ENCODE measurements at regions not wholly inside any gene's neighbourhood (a gene's known extent, or its start where the extent isn't known, plus 50 kb on each side); places are given as distances from the start of the nearest gene placed in this dataset.
"Not testable (repeated sequence)": the region's sequence is repeated elsewhere in the genome, so short reads cannot be mapped to it uniquely, and the experiment has no call there.

- intact Hi-C loops (cut with micrococcal nuclease; ENCODE audit: unreplicated experiment), result no loop called here
- POLR2A ChIA-PET, result no interaction called here
- BruUV-seq (replicated peaks), result no TSS peak
- Histone ChIP-seq H3K36me3 (ENCODE audit: control insufficient read depth, insufficient read depth, low read length) (no peaks in the 10 kb centered on the region), H3K9me3 (no peaks in the 10 kb centered on the region), H3K27me3 (replicated peaks; ENCODE audit: control insufficient read depth, insufficient read depth, low read length) (no peaks in the 10 kb centered on the region), H3K4me1 (peaks cover 12% of the 10 kb centered on the region), H3K4me3 (ENCODE audit: low read depth, low read length) (no peak overlapping the region)
- no peaks in the 10 kb centered on the region for H3K27me3 Mint-ChIP-seq (ENCODE audit: insufficient read depth, unreplicated experiment)
- H3K9me3 Mint-ChIP-seq (ENCODE audit: unreplicated experiment), result peaks cover 15% of the 10 kb centered on the region
- CTCF ChIA-PET, result no interaction called here
- peaks cover 8% of the 10 kb centered on the region for H3K4me1 Mint-ChIP-seq (ENCODE audit: low read depth, unreplicated experiment)
- no peak overlapping the region for H3K4me3 Mint-ChIP-seq (ENCODE audit: unreplicated experiment)
- no peak overlapping the region for H3K27ac Mint-ChIP-seq (ENCODE audit: unreplicated experiment)
- no peaks in the 10 kb centered on the region for H3K36me3 Mint-ChIP-seq (ENCODE audit: insufficient read depth, unreplicated experiment)
- TF ChIP-seq CTCF (IDR thresholded peaks at IDR 0.05; ENCODE audit: insufficient read depth in 1 of 2, low read depth in 1 of 2, low read length in 1 of 2, severe bottlenecking in 1 of 2, unreplicated experiment in 1 of 2), result no peak
- DNase-seq, result no peak
These were observed 100.1 kb downstream of the NAB1 start for GRCh38 chr2:190748966-190749365.

DNA sequence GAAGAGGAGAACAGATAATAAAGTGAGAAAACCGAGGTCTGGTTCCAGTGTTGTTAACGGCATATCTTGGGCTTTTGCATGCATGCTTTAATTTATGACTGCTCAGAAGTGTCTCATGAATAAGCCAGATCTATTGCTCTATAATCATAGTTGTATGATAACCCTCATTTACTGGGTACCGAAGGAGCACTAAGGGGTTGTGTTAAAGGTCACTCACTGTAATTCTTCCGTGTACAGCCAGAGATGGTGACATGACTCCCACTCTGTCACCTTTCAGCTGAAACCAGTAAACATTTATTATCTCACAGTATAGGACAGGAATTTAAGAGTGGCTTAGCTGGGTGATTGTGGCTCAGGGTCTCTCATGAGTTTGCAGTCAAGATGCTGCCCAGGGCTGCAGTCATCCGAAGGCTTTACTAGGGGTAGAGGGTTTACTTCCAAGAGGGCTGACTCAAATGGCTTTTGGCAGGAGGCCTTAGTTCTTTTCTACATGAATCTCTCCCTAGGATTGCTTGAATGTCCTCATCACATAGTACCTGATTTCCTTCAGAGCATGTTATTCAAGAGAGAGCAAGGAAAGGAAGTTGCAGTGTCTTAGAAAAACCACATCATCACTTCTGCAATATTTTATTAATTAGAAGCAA, 107.0 kb downstream of the NAB1 start:
- Mint-ChIP-seq H3K27ac (ENCODE audit: unreplicated experiment) (no peak overlapping the region), H3K4me3 (ENCODE audit: unreplicated experiment) (no peak overlapping the region), H3K36me3 (ENCODE audit: insufficient read depth, unreplicated experiment) (peaks cover 11% of the 10 kb centered on the region), H3K9me3 (ENCODE audit: unreplicated experiment) (peaks cover 15% of the 10 kb centered on the region), H3K4me1 (ENCODE audit: low read depth, unreplicated experiment) (peaks cover 9% of the 10 kb centered on the region), H3K27me3 (ENCODE audit: insufficient read depth, unreplicated experiment) (no peaks in the 10 kb centered on the region)
- BruUV-seq (replicated peaks), result no TSS peak
- Histone ChIP-seq H3K4me1 (no peaks in the 10 kb centered on the region), H3K9me3 (no peaks in the 10 kb centered on the region), H3K4me3 (ENCODE audit: low read depth, low read length) (no peak overlapping the region), H3K27me3 (replicated peaks; ENCODE audit: control insufficient read depth, insufficient read depth, low read length) (no peaks in the 10 kb centered on the region), H3K36me3 (ENCODE audit: control insufficient read depth, insufficient read depth, low read length) (no peaks in the 10 kb centered on the region)
- no peak for DNase-seq
- CTCF ChIA-PET, result no interaction called here
- intact Hi-C loops (cut with micrococcal nuclease; ENCODE audit: unreplicated experiment), result no loop called here
- POLR2A ChIA-PET, result no interaction called here
- TF ChIP-seq CTCF (IDR thresholded peaks at IDR 0.05; ENCODE audit: insufficient read depth in 1 of 2, low read depth in 1 of 2, low read length in 1 of 2, severe bottlenecking in 1 of 2, unreplicated experiment in 1 of 2), result no peak

DNA sequence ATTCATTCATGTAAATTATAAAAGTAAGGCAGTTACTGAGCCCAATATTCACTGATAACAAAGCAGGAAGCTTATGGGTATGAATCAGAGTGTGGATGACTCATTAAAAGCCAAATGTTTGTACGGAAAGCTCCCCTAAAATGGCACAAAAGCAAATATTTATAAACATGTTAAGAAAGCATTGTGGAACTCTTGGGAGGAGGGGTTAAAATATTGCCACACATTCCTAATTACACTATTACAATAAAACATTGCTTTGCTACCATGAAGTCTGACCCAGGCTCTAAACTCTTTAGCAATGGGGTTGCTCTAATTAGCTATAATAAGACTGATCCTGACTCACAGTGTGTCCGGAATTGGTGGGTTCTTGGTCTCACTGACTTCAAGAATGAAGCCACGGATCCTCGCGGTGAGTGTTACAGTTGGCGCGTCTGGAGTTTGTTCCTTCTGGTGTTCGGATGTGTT, 110.9 kb downstream of the NAB1 start:
- CTCF ChIA-PET, result no interaction called here
- intact Hi-C loops (cut with micrococcal nuclease; ENCODE audit: unreplicated experiment), result no loop called here
- peaks cover 11% of the 10 kb centered on the region for H3K36me3 Mint-ChIP-seq (ENCODE audit: insufficient read depth, unreplicated experiment)
- no peak overlapping the region for H3K4me3 Mint-ChIP-seq (ENCODE audit: unreplicated experiment)
- no peak for DNase-seq
- H3K27me3 ChIP-seq (replicated peaks; ENCODE audit: control insufficient read depth, insufficient read depth, low read length), result no peaks in the 10 kb centered on the region
- H3K36me3 ChIP-seq (ENCODE audit: control insufficient read depth, insufficient read depth, low read length), result no peaks in the 10 kb centered on the region
- peaks cover 9% of the 10 kb centered on the region for H3K4me1 Mint-ChIP-seq (ENCODE audit: low read depth, unreplicated experiment)
- no peak overlapping the region for H3K27ac Mint-ChIP-seq (ENCODE audit: unreplicated experiment)
- H3K4me3 ChIP-seq (ENCODE audit: low read depth, low read length), result no peak overlapping the region
- no peaks in the 10 kb centered on the region for H3K27me3 Mint-ChIP-seq (ENCODE audit: insufficient read depth, unreplicated experiment)
- no TSS peak for BruUV-seq (replicated peaks)
- no peaks in the 10 kb centered on the region for H3K4me1 ChIP-seq
- POLR2A ChIA-PET, result no interaction called here
- no peak for TF ChIP-seq CTCF (IDR thresholded peaks at IDR 0.05; ENCODE audit: insufficient read depth in 1 of 2, low read depth in 1 of 2, low read length in 1 of 2, severe bottlenecking in 1 of 2, unreplicated experiment in 1 of 2)
- H3K9me3 ChIP-seq, result no peaks in the 10 kb centered on the region
- H3K9me3 Mint-ChIP-seq (ENCODE audit: unreplicated experiment), result no peaks in the 10 kb centered on the region

DNA sequence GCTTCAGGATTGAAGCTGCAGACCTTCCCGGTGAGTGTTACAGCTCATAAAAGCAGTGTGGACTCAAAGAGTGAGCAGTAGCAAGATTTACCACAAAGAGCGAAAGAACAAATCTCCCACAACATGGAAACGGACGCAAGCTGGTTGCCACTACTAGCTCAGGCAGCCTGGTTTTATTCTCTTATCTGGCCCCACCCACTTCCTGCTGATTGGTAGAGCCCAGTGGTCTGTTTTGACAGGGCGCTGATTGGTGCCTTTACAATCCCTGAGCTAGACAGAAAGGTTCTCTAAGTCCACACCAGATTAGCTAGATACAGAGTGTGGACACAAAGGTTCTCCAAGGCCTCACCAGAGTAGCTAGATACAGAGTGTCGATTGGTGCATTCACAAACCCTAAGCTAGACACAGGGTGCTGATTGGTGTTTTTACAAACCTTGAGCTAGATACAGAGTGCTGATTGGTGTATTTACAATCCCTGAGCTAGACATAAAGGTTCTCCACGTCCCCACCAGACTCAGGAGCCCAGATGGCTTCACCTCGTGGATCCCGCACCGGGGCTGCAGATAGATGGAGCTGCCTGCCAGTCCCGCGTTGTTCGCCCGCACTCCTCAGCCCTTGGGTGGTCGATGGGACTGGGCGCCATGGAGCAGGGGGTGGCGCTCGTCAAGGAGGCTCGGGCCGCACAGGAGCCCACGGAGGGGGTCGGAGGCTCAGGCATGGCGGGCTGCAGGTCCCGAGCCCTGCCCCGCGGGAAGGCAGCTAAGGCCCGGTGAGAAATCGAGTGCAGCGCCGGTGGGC, 111.7 kb downstream of the NAB1 start:
- H3K27me3 ChIP-seq (replicated peaks; ENCODE audit: control insufficient read depth, insufficient read depth, low read length); intact Hi-C loops (cut with micrococcal nuclease; ENCODE audit: unreplicated experiment); CTCF ChIA-PET; H3K9me3 Mint-ChIP-seq (ENCODE audit: unreplicated experiment); H3K4me3 Mint-ChIP-seq (ENCODE audit: unreplicated experiment); H3K27ac Mint-ChIP-seq (ENCODE audit: unreplicated experiment); H3K4me3 ChIP-seq (ENCODE audit: low read depth, low read length); H3K36me3 ChIP-seq (ENCODE audit: control insufficient read depth, insufficient read depth, low read length); H3K9me3 ChIP-seq; H3K27me3 Mint-ChIP-seq (ENCODE audit: insufficient read depth, unreplicated experiment); POLR2A ChIA-PET; BruUV-seq (replicated peaks); DNase-seq; H3K4me1 Mint-ChIP-seq (ENCODE audit: low read depth, unreplicated experiment); H3K4me1 ChIP-seq: not testable (repeated sequence)
- peaks cover 11% of the 10 kb centered on the region for H3K36me3 Mint-ChIP-seq (ENCODE audit: insufficient read depth, unreplicated experiment)

DNA sequence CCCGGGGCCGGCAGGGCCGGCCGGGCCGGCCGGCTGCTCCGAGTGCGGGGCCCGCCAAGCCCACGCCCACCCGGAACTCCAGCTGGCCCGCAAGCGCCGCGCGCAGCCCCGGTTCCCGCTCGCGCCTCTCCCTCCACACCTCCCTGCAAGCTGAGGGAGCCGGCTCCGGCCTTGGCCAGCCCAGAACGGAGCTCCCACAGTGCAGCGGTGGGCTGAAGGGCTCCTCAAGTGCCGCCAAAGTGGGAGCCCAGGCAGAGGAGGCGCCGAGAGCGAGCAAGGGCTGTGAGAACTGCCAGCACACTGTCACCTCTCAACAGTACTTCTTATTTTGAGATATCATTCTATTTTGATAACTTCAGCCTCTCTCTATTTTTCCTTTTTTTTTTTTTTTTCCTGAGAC, 112.3 kb downstream of the NAB1 start:
- H3K4me3 ChIP-seq (ENCODE audit: low read depth, low read length); H3K36me3 ChIP-seq (ENCODE audit: control insufficient read depth, insufficient read depth, low read length); DNase-seq; H3K4me1 ChIP-seq; POLR2A ChIA-PET; intact Hi-C loops (cut with micrococcal nuclease; ENCODE audit: unreplicated experiment); CTCF ChIA-PET; H3K4me1 Mint-ChIP-seq (ENCODE audit: low read depth, unreplicated experiment); H3K27ac Mint-ChIP-seq (ENCODE audit: unreplicated experiment); H3K9me3 Mint-ChIP-seq (ENCODE audit: unreplicated experiment); H3K4me3 Mint-ChIP-seq (ENCODE audit: unreplicated experiment); H3K27me3 Mint-ChIP-seq (ENCODE audit: insufficient read depth, unreplicated experiment); H3K9me3 ChIP-seq; BruUV-seq (replicated peaks); H3K27me3 ChIP-seq (replicated peaks; ENCODE audit: control insufficient read depth, insufficient read depth, low read length): not testable (repeated sequence)
- peaks cover 11% of the 10 kb centered on the region for H3K36me3 Mint-ChIP-seq (ENCODE audit: insufficient read depth, unreplicated experiment)
